Endothelial cell of umbilical vein (primary cell): ENCODE measurements at regions not wholly inside any gene's neighbourhood (a gene's known extent, or its start where the extent isn't known, plus 50 kb on each side); places are given as distances from the start of the nearest gene placed in this dataset.

ENCODE experiments used
- BruUV-seq: library from RNA; stranded (reverse); fragments of 400-500 nt; replicated peaks from 2 replicates; lab custom pipeline; 2021; lab: Mats Ljungman, UMichigan
- CTCF ChIA-PET: fragments of 300-600, 350-600 bp; sonication (Branson Sonifier 250); formaldehyde crosslinking; loops from one replicate; lab custom pipeline; 2021; ENCODE audit warnings: antibody characterized with exemption, inconsistent platforms; lab: Charles Lee
- POLR2A ChIA-PET: fragments of 300-600, 350-600 bp; sonication (Branson Sonifier 250); formaldehyde crosslinking; loops from one replicate; lab custom pipeline; 2021; ENCODE audit warnings: antibody characterized with exemption, inconsistent platforms; lab: Charles Lee
- DNase-seq: peaks from one replicate; pipeline ENCODE4 v3.0.0-alpha.2; 2011; ENCODE audit warnings: low read depth, low spot score
- FAIRE-seq: peaks from 2 replicates; lab custom pipeline; 2011; peaks lifted over from hg19 to GRCh38; lab: Jason Lieb, UNC
- H2AFZ ChIP-seq: 2 replicates; pipeline ENCODE4 v1.6.0; 2012; ENCODE audit warnings: low read depth, low read length, control low read depth, inconsistent platforms
- H3K27ac ChIP-seq: 2 replicates; pipeline ENCODE4 v1.5.1; 2011; ENCODE audit warnings: low read depth, mild to moderate bottlenecking, control low read depth, low read length, moderate library complexity; ENCODE audit not compliant: insufficient read depth
- H3K27me3 ChIP-seq, 2 experiments: 2 replicates each; pipeline versions ENCODE4 v1.6.0 to v1.6.1; 2011; ENCODE audit warnings: low read length in 2 of 2, mixed read lengths in 1 of 2; ENCODE audit not compliant: control insufficient read depth in 2 of 2, insufficient read depth in 2 of 2
- H3K36me3 ChIP-seq, 2 experiments: 2 replicates in 1 of 2; 3 replicates in 1 of 2; pipeline ENCODE4 v1.5.1; 2011; ENCODE audit warnings: low read length in 2 of 2, mild to moderate bottlenecking in 1 of 2, moderate library complexity in 1 of 2; ENCODE audit not compliant: control insufficient read depth in 2 of 2, insufficient read depth in 2 of 2; ENCODE audit errors: extremely low read depth in 1 of 2
- H3K4me1 ChIP-seq: 3 replicates; pipeline ENCODE4 v1.5.1; 2011; ENCODE audit warnings: mild to moderate bottlenecking, low read length; ENCODE audit not compliant: control insufficient read depth, insufficient read depth; ENCODE audit errors: extremely low read depth
- H3K4me2 ChIP-seq: 2 replicates; pipeline ENCODE4 v1.6.1; 2011; ENCODE audit warnings: low read length, control low read depth, mixed read lengths; ENCODE audit not compliant: insufficient read depth
- H3K4me3 ChIP-seq, 3 experiments: fragments of 200-600 bp in 1 of 3; sonication (generic), shearing (Covaris generic) in 1 of 3; replicated peaks in 1 of 3; 2 replicates each; pipeline ENCODE4 v1.5.1; 2011 to 2016; ENCODE audit warnings: control low read depth in 3 of 3, low read length in 3 of 3, mild to moderate bottlenecking in 2 of 3, inconsistent platforms in 1 of 3, low read depth in 1 of 3, moderate library complexity in 1 of 3; ENCODE audit not compliant: insufficient read depth in 1 of 3
- H3K79me2 ChIP-seq: 2 replicates; pipeline ENCODE4 v1.6.0; 2012; ENCODE audit warnings: low read length, inconsistent platforms; ENCODE audit not compliant: control insufficient read depth, insufficient read depth
- H3K9ac ChIP-seq: replicated peaks from 2 replicates; pipeline ENCODE3; 2011; ENCODE audit warnings: low read length, control low read depth; ENCODE audit not compliant: insufficient read depth; ENCODE audit errors: extremely low read depth
- H3K9me1 ChIP-seq: replicated peaks from 3 replicates; pipeline ENCODE4 v1.6.0; 2011; ENCODE audit warnings: mild to moderate bottlenecking, low read length; ENCODE audit not compliant: control insufficient read depth, insufficient read depth; ENCODE audit errors: extremely low read depth
- H3K9me3 ChIP-seq: replicated peaks from 2 replicates; pipeline ENCODE4 v1.5.1; 2012; ENCODE audit warnings: low read length, inconsistent platforms; ENCODE audit not compliant: control insufficient read depth, insufficient read depth
- H4K20me1 ChIP-seq: replicated peaks from 2 replicates; pipeline ENCODE3; 2011; ENCODE audit warnings: mild to moderate bottlenecking, low read length; ENCODE audit not compliant: control insufficient read depth, insufficient read depth; ENCODE audit errors: extremely low read depth
- CTCF ChIP-seq, 2 donors: IDR thresholded peaks; 1 replicate in 1 of 2; 2 replicates in 1 of 2; pipeline ENCODE4 v1.5.1; 2011; ENCODE audit warnings: low read length in 2 of 2, mild to moderate bottlenecking in 2 of 2, moderate library complexity in 2 of 2, control low read depth in 1 of 2, inconsistent platforms in 1 of 2, low read depth in 1 of 2; ENCODE audit not compliant: insufficient read depth in 1 of 2; ENCODE audit errors: extremely low read depth in 1 of 2
- EZH2 ChIP-seq: IDR thresholded peaks from 2 replicates; pipeline ENCODE4 v1.6.1; 2012; ENCODE audit warnings: borderline replicate concordance, low read depth, mild to moderate bottlenecking, moderate library complexity, low read length, inconsistent platforms; ENCODE audit not compliant: severe bottlenecking
- FOS ChIP-seq: IDR thresholded peaks from 2 replicates; pipeline ENCODE4 v1.6.1; 2011; ENCODE audit warnings: mild to moderate bottlenecking, low read length, moderate library complexity, borderline replicate concordance; ENCODE audit not compliant: insufficient read depth
- GATA2 ChIP-seq: IDR thresholded peaks from 2 replicates; pipeline ENCODE4 v1.7.0; 2011; ENCODE audit warnings: low read depth, mild to moderate bottlenecking, moderate library complexity, mixed read lengths, low read length; ENCODE audit not compliant: insufficient read length, insufficient read depth
- JUN ChIP-seq: IDR thresholded peaks from 2 replicates; pipeline ENCODE4 v1.6.1; 2011; ENCODE audit warnings: borderline replicate concordance, low read depth; ENCODE audit not compliant: insufficient read length, insufficient read depth
- MYC ChIP-seq: IDR thresholded peaks from one replicate; pipeline ENCODE4 v1.6.1; 2011; ENCODE audit warnings: mild to moderate bottlenecking, low read depth, low read length
- POLR2A ChIP-seq: IDR thresholded peaks from 2 replicates; pipeline ENCODE4 v1.6.1; 2012; ENCODE audit warnings: low read depth, mild to moderate bottlenecking, control low read depth, low read length
- POLR2AphosphoS5 ChIP-seq: IDR thresholded peaks from 2 replicates; pipeline ENCODE4 v1.6.1; 2012; ENCODE audit warnings: low read depth, mild to moderate bottlenecking, control low read depth, low read length, moderate library complexity; ENCODE audit not compliant: insufficient read depth
- dilution Hi-C: fragments of 300-500 bp; cut with MboI; formaldehyde crosslinking; loops from one replicate; pipeline ENCODE4 v1.15.0; 2019; ENCODE audit warnings: low sequenced_read_pairs; ENCODE audit not compliant: extremely low pct_ligation_motif_present
- intact Hi-C: fragments of 100-400 bp; cut with micrococcal nuclease; formaldehyde crosslinking; loops from one replicate; pipeline ENCODE4 v1.10.0; 2022
- TF ChIP-seq, protein P1 (sequence below): IDR thresholded peaks from 2 replicates; pipeline ENCODE4 v1.6.1; 2011; ENCODE audit not compliant: insufficient read depth, insufficient read length

DNA sequence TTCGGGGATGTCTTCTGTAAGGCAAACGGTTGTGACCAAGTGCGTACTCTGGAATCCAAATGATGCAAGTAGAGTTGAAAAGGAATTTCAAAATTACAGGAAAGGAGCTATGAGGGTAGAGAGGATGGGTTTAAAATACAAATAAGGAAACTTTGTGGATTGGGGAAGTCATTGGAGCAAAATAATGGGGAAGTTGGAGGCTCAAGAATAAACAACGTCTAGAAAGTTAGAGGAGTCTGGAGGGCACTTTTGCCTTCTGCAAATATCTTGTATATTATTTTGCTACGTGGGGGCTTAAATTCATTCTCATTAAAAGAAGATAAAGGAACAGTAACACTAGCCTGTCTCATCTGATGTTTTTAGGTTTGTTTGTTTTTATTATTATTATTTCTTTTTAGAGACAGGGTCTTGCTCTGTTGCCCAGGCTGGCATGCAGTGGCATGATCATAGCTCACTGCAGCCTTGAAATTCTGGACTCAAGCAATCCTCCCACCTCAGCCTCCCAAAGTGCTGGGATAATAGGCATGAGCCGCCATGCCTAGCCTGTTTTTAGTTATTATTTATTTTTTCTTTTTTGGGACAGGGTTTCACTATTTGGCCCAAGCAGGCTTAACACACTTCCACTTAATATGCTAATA is 55.0 kb upstream of the TNFAIP3 start:
- ChIA-PET POLR2A (no interaction called here), CTCF (interaction anchor here (1.2 to 2.1 kb wide), 6 partner anchors 8 to 133 kb away, joined by 3 to 13 read pairs (median 5); partner anchors contain the start of gene TNFAIP3)
- H2AFZ ChIP-seq: no peak overlapping the region
- no peak overlapping the region for H3K9ac ChIP-seq
- no peak for TF ChIP-seq JUN
- H3K4me1 ChIP-seq: peaks cover 19% of the 10 kb centered on the region
- H3K4me3 ChIP-seq: no peak overlapping the region
- intact Hi-C loops (no loop called here), dilution Hi-C loops (no loop called here)
- H4K20me1 ChIP-seq: no peaks in the 10 kb centered on the region
- H3K4me2 ChIP-seq: peak overlapping the region; percentile 7
- no peaks in the 10 kb centered on the region for H3K79me2 ChIP-seq
- FAIRE-seq (no peak), DNase-seq (no peak)
- H3K9me3 ChIP-seq: no peaks in the 10 kb centered on the region
- no peaks in the 10 kb centered on the region for H3K36me3 ChIP-seq
- no peaks in the 10 kb centered on the region for H3K27me3 ChIP-seq
- BruUV-seq: TSS peak; percentile 54
- H3K27ac ChIP-seq: peak overlapping the region; percentile 0
- no peaks in the 10 kb centered on the region for H3K9me1 ChIP-seq

DNA sequence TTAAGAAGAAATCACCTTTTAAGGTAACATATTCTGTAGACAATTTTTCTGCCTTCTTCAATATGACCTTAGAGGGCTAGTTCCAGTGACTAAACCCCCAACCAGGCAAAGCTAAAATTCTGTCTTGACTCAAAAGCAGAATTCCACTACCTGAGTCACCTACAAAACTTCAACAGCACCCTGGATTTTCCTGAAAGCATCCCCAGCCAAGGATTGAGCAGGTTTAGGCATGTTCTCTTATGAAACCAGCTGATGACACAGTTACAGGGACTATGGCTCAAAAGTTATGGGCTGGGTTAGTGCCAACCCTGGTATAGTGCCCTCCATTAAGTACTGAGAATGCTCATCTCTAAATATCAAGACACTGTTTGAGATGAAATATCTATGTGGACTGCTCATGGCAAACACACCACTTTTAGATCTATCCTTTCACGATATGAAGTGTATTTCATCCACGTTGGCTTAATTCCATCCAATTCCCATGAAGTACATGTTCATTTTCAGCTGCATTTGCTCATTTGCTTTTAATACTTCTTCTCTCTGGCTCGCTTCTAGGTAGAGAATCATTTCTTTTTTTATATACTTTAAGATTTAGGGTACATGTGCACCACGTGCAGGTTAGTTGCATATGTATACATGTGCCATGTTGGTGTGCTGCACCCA is 53.6 kb upstream of the TNFAIP3 start:
- ChIA-PET CTCF (interaction anchor here (1.3 kb wide), 1 partner anchor 105 kb away, joined by 3 read pairs; no protein-coding TSS in a partner anchor), POLR2A (no interaction called here)
- peaks cover 10% of the 10 kb centered on the region for H3K4me1 ChIP-seq
- BruUV-seq: no TSS peak
- no peak overlapping the region for H3K4me2 ChIP-seq
- intact Hi-C loops (no loop called here), dilution Hi-C loops (no loop called here)
- TF ChIP-seq MYC: no peak
- TF ChIP-seq GATA2: no peak
- TF ChIP-seq EZH2: no peak
- TF ChIP-seq CTCF (IDR thresholded peaks at IDR 0.05; ENCODE audit: extremely low read depth in 1 of 2, insufficient read depth in 1 of 2, low read depth in 1 of 2, low read length in 2 of 2): no peak
- TF ChIP-seq FOS: no peak
- TF ChIP-seq, protein P1, sequence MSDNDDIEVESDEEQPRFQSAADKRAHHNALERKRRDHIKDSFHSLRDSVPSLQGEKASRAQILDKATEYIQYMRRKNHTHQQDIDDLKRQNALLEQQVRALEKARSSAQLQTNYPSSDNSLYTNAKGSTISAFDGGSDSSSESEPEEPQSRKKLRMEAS: no peak
- no peak for TF ChIP-seq POLR2A
- TF ChIP-seq JUN: no peak
- no peak for TF ChIP-seq POLR2AphosphoS5
- no peaks in the 10 kb centered on the region for H3K9me1 ChIP-seq
- no peak for DNase-seq
- H3K79me2 ChIP-seq: no peaks in the 10 kb centered on the region
- no peak for FAIRE-seq
- no peak overlapping the region for H3K4me3 ChIP-seq
- no peak overlapping the region for H3K27ac ChIP-seq
- H3K9ac ChIP-seq: no peak overlapping the region
- H3K9me3 ChIP-seq: no peaks in the 10 kb centered on the region
- no peaks in the 10 kb centered on the region for H4K20me1 ChIP-seq
- no peak overlapping the region for H2AFZ ChIP-seq
- H3K27me3 ChIP-seq: no peaks in the 10 kb centered on the region
- no peaks in the 10 kb centered on the region for H3K36me3 ChIP-seq
